MCF 10A (cell line): ENCODE measurements at regions not wholly inside any gene's neighbourhood (a gene's known extent, or its start where the extent isn't known, plus 50 kb on each side); places are given as distances from the start of the nearest gene placed in this dataset.

Experiments used
- BruUV-seq: library from RNA; stranded (reverse); fragments of 400-500 nt; replicated peaks from 2 replicates; lab custom pipeline; 2021; lab: Mats Ljungman, UMichigan
- CTCF ChIA-PET: fragments of 300-600 bp; sonication (Branson Sonifier 250); formaldehyde crosslinking; extraction: SDS; loops from one replicate; lab custom pipeline; 2021; ENCODE audit warnings: antibody characterized with exemption, inconsistent platforms; lab: Yijun Ruan, JAX
- POLR2A ChIA-PET: fragments of 300-600, 350-650 bp; sonication (Branson Sonifier 250); formaldehyde crosslinking; extraction: SDS; loops from one replicate; lab custom pipeline; 2020; ENCODE audit warnings: antibody characterized with exemption, inconsistent platforms; lab: Yijun Ruan, JAX
- DNase-seq: peaks from one replicate; pipeline ENCODE4 v3.0.0-alpha.2; 2018; ENCODE audit not compliant: unreplicated experiment
- H3K27ac Mint-ChIP-seq: one replicate; pipeline ENCODE4 v1.8.0; 2022; ENCODE audit warnings: mild to moderate bottlenecking, low read depth, mixed read lengths; ENCODE audit not compliant: unreplicated experiment
- H3K27me3 Mint-ChIP-seq: one replicate; pipeline ENCODE4 v1.8.0; 2022; ENCODE audit warnings: mixed read lengths; ENCODE audit not compliant: insufficient read depth, unreplicated experiment
- H3K36me3 Mint-ChIP-seq: one replicate; pipeline ENCODE4 v1.8.0; 2022; ENCODE audit warnings: mild to moderate bottlenecking, moderate library complexity, mixed read lengths; ENCODE audit not compliant: insufficient read depth, unreplicated experiment
- H3K4me1 Mint-ChIP-seq: one replicate; pipeline ENCODE4 v1.8.0; 2022; ENCODE audit warnings: mixed read lengths; ENCODE audit not compliant: insufficient read depth, unreplicated experiment
- H3K4me3 Mint-ChIP-seq: one replicate; pipeline ENCODE4 v1.8.0; 2022; ENCODE audit warnings: mild to moderate bottlenecking, moderate library complexity, mixed read lengths; ENCODE audit not compliant: unreplicated experiment
- H3K9me3 Mint-ChIP-seq: one replicate; pipeline ENCODE4 v1.8.0; 2022; ENCODE audit warnings: mixed read lengths; ENCODE audit not compliant: unreplicated experiment
- CTCF ChIP-seq: fragments of 200-600 bp; IDR thresholded peaks from one replicate; pipeline ENCODE4 v1.8.0; 2022; ENCODE audit warnings: antibody characterized with exemption, mild to moderate bottlenecking; ENCODE audit not compliant: unreplicated experiment
- intact Hi-C: fragments of 100-400 bp; cut with micrococcal nuclease; formaldehyde crosslinking; loops from 2 replicates; pipeline ENCODE4 v1.14.1; 2022

- Mint-ChIP-seq H3K27me3 (no peaks in the 10 kb centered on the region), H3K4me3 (no peak overlapping the region), H3K9me3 (peaks cover 22% of the 10 kb centered on the region), H3K4me1 (no peaks in the 10 kb centered on the region), H3K27ac (no peak overlapping the region), H3K36me3 (no peaks in the 10 kb centered on the region)
- TF ChIP-seq CTCF = no peak
- DNase-seq = no peak
- intact Hi-C loops = no loop called here
- ChIA-PET CTCF (no interaction called here), POLR2A (no interaction called here)
- no TSS peak for BruUV-seq
Measured at GRCh38 chr3:76456322-76456721, 583.6 kb upstream of the ROBO2 start.

- Mint-ChIP-seq H3K4me3 (no peak overlapping the region), H3K36me3 (no peaks in the 10 kb centered on the region), H3K9me3 (no peaks in the 10 kb centered on the region), H3K4me1 (no peaks in the 10 kb centered on the region), H3K27ac (no peak overlapping the region), H3K27me3 (no peaks in the 10 kb centered on the region)
- BruUV-seq = no TSS peak
- POLR2A ChIA-PET = no interaction called here
- TF ChIP-seq CTCF = no peak
- CTCF ChIA-PET = no interaction called here
- DNase-seq = no peak
- intact Hi-C loops = no loop called here
Measured at GRCh38 chr3:76463501-76463900, 576.4 kb upstream of the ROBO2 start.

GRCh38 chr3:76470285-76470684 lies 569.6 kb upstream of the ROBO2 start:
- no TSS peak for BruUV-seq
- no peaks in the 10 kb centered on the region for H3K9me3 Mint-ChIP-seq

GRCh38 chr3:76474632-76475031 lies 565.3 kb upstream of the ROBO2 start:
- TF ChIP-seq CTCF = no peak

More at GRCh38 chr3:76470285-76470684, 569.6 kb upstream of the ROBO2 start:
- no peaks in the 10 kb centered on the region for H3K27me3 Mint-ChIP-seq
- no peak overlapping the region for H3K27ac Mint-ChIP-seq
- intact Hi-C loops = no loop called here
- H3K4me3 Mint-ChIP-seq = no peak overlapping the region
- no peaks in the 10 kb centered on the region for H3K4me1 Mint-ChIP-seq
- DNase-seq = no peak
- CTCF ChIA-PET = interaction anchor here (0.6 kb wide), 1 partner anchor 686 kb away, joined by 3 read pairs; no protein-coding TSS in a partner anchor
- H3K36me3 Mint-ChIP-seq = no peaks in the 10 kb centered on the region
- no peak for TF ChIP-seq CTCF
- POLR2A ChIA-PET = no interaction called here

More at GRCh38 chr3:76474632-76475031, 565.3 kb upstream of the ROBO2 start:
- H3K27ac Mint-ChIP-seq = no peak overlapping the region
- H3K4me3 Mint-ChIP-seq = no peak overlapping the region
- H3K4me1 Mint-ChIP-seq = no peaks in the 10 kb centered on the region
- peaks cover 18% of the 10 kb centered on the region for H3K27me3 Mint-ChIP-seq
- no TSS peak for BruUV-seq
- CTCF ChIA-PET = no interaction called here
- DNase-seq = no peak
- H3K36me3 Mint-ChIP-seq = no peaks in the 10 kb centered on the region
- intact Hi-C loops = no loop called here
- no peaks in the 10 kb centered on the region for H3K9me3 Mint-ChIP-seq
- POLR2A ChIA-PET = no interaction called here
